ENCODE measurements at regions not wholly inside any gene's neighbourhood (a gene's known extent, or its start where the extent isn't known, plus 50 kb on each side); places are given as distances from the start of the nearest gene placed in this dataset.
"Not testable (repeated sequence)": the region's sequence is repeated elsewhere in the genome, so short reads cannot be mapped to it uniquely, and the experiment has no call there.

GRCh38 chr16:88128556-88128955 is 177.3 kb downstream of the BANP start:
- DNase-seq = no peak

- not testable (repeated sequence) for DNase-seq
These were observed 177.9 kb downstream of the BANP start for GRCh38 chr16:88129133-88129532.

- DNase-seq = no peak
These were observed 178.8 kb downstream of the BANP start for GRCh38 chr16:88130016-88130415.

- DNase-seq = no peak
These were observed 179.4 kb downstream of the BANP start for GRCh38 chr16:88130681-88131080.

GRCh38 chr16:88131256-88131655 is 180.0 kb downstream of the BANP start:
- no peak for DNase-seq

- DNase-seq = no peak
These were observed 180.7 kb downstream of the BANP start for GRCh38 chr16:88131966-88132365.

GRCh38 chr16:88132836-88133506 is 181.7 kb downstream of the BANP start:
- no peak for DNase-seq

- no peak for DNase-seq
These were observed 182.2 kb downstream of the BANP start for GRCh38 chr16:88133507-88133843.

GRCh38 chr16:88134172-88134898 is 183.1 kb downstream of the BANP start:
- not testable (repeated sequence) for DNase-seq

GRCh38 chr16:88134899-88135682 is 183.9 kb downstream of the BANP start:
- DNase-seq = not testable (repeated sequence)

GRCh38 chr16:88136211-88136713 is 185.0 kb downstream of the BANP start:
- DNase-seq = not testable (repeated sequence)

- DNase-seq = not testable (repeated sequence)
These were observed 185.7 kb downstream of the BANP start for GRCh38 chr16:88136939-88137338.

- DNase-seq = not testable (repeated sequence)
These were observed 187.9 kb downstream of the BANP start for GRCh38 chr16:88139141-88139540.

GRCh38 chr16:88140195-88140594 is 189.0 kb downstream of the BANP start:
- not testable (repeated sequence) for DNase-seq

- DNase-seq = no peak
These were observed 190.3 kb downstream of the BANP start for GRCh38 chr16:88141580-88141979.

GRCh38 chr16:88142056-88142935 is 191.1 kb downstream of the BANP start:
- DNase-seq = not testable (repeated sequence)

GRCh38 chr16:88143122-88144027 is 192.1 kb downstream of the BANP start:
- DNase-seq = not testable (repeated sequence)

GRCh38 chr16:88144028-88144511 is 192.8 kb downstream of the BANP start:
- DNase-seq = no peak

GRCh38 chr16:88145376-88145775 is 194.1 kb downstream of the BANP start:
- DNase-seq = not testable (repeated sequence)

- not testable (repeated sequence) for DNase-seq
These were observed 194.7 kb downstream of the BANP start for GRCh38 chr16:88145824-88146405.

GRCh38 chr16:88148078-88148477 is 196.8 kb downstream of the BANP start:
- DNase-seq = not testable (repeated sequence)

All from NCI-H226 (cell line).